ENCODE measurements at regions not wholly inside any gene's neighbourhood (a gene's known extent, or its start where the extent isn't known, plus 50 kb on each side); places are given as distances from the start of the nearest gene placed in this dataset.
"Not testable (repeated sequence)": the region's sequence is repeated elsewhere in the genome, so short reads cannot be mapped to it uniquely, and the experiment has no call there.

- DNase-seq (ENCODE audit: low spot score), result no peak
Observed at GRCh38 chr17:53633856-53634255, 188.9 kb upstream of the KIF2B start.

- DNase-seq (ENCODE audit: low spot score), result no peak
Observed at GRCh38 chr17:53631486-53631885, 191.2 kb upstream of the KIF2B start.

GRCh38 chr17:53630638-53631037 lies 192.1 kb upstream of the KIF2B start:
- no peak for DNase-seq (ENCODE audit: low spot score)

- DNase-seq (ENCODE audit: low spot score), result no peak
Observed at GRCh38 chr17:53630115-53630514, 192.6 kb upstream of the KIF2B start.

GRCh38 chr17:53629188-53629587 lies 193.5 kb upstream of the KIF2B start:
- DNase-seq (ENCODE audit: low spot score), result no peak

GRCh38 chr17:53628011-53628410 lies 194.7 kb upstream of the KIF2B start:
- peak; percentile 26 for DNase-seq (ENCODE audit: low spot score)

- DNase-seq (ENCODE audit: low spot score), result peak; percentile 30
Observed at GRCh38 chr17:53627511-53627910, 195.2 kb upstream of the KIF2B start.

GRCh38 chr17:53626286-53626685 lies 196.4 kb upstream of the KIF2B start:
- peak; percentile 85 for DNase-seq (ENCODE audit: low spot score)

- DNase-seq (ENCODE audit: low spot score), result no peak
Observed at GRCh38 chr17:53619025-53619424, 203.7 kb upstream of the KIF2B start.

GRCh38 chr17:53608208-53608607 lies 214.5 kb upstream of the KIF2B start:
- not testable (repeated sequence) for DNase-seq (ENCODE audit: low spot score)

GRCh38 chr17:53607475-53607874 lies 215.3 kb upstream of the KIF2B start:
- DNase-seq (ENCODE audit: low spot score), result no peak

GRCh38 chr17:53588317-53588716 lies 234.4 kb upstream of the KIF2B start:
- no peak for DNase-seq (ENCODE audit: low spot score)

GRCh38 chr17:53574038-53574437 lies 248.7 kb upstream of the KIF2B start:
- no peak for DNase-seq (ENCODE audit: low spot score)

- DNase-seq (ENCODE audit: low spot score), result no peak
Observed at GRCh38 chr17:53571342-53571741, 251.4 kb upstream of the KIF2B start.

GRCh38 chr17:53570731-53571130 lies 252.0 kb upstream of the KIF2B start:
- peak; percentile 14 for DNase-seq (ENCODE audit: low spot score)

GRCh38 chr17:53560953-53561352 lies 261.8 kb upstream of the KIF2B start:
- DNase-seq (ENCODE audit: low spot score), result no peak

- DNase-seq (ENCODE audit: low spot score), result no peak
Observed at GRCh38 chr17:53548252-53548651, 274.5 kb upstream of the KIF2B start.

GRCh38 chr17:53543472-53543871 lies 279.3 kb upstream of the KIF2B start:
- DNase-seq (ENCODE audit: low spot score), result no peak

- DNase-seq (ENCODE audit: low spot score), result no peak
Observed at GRCh38 chr17:53538129-53538617, 284.6 kb upstream of the KIF2B start.

- no peak for DNase-seq (ENCODE audit: low spot score)
Observed at GRCh38 chr17:53527473-53527872, 295.3 kb upstream of the KIF2B start.

GRCh38 chr17:53525590-53525989 lies 297.1 kb upstream of the KIF2B start:
- DNase-seq (ENCODE audit: low spot score), result no peak

GRCh38 chr17:53516636-53517035 lies 306.1 kb upstream of the KIF2B start:
- peak; percentile 38 for DNase-seq (ENCODE audit: low spot score)

GRCh38 chr17:53499277-53499676 lies 323.4 kb upstream of the KIF2B start:
- DNase-seq (ENCODE audit: low spot score), result no peak

- DNase-seq (ENCODE audit: low spot score), result no peak
Observed at GRCh38 chr17:53496356-53496755, 326.4 kb upstream of the KIF2B start.

GRCh38 chr17:53492532-53492931 lies 330.2 kb upstream of the KIF2B start:
- no peak for DNase-seq (ENCODE audit: low spot score)
